ENCODE measurements at regions not wholly inside any gene's neighbourhood (a gene's known extent, or its start where the extent isn't known, plus 50 kb on each side); places are given as distances from the start of the nearest gene placed in this dataset.

DNA sequence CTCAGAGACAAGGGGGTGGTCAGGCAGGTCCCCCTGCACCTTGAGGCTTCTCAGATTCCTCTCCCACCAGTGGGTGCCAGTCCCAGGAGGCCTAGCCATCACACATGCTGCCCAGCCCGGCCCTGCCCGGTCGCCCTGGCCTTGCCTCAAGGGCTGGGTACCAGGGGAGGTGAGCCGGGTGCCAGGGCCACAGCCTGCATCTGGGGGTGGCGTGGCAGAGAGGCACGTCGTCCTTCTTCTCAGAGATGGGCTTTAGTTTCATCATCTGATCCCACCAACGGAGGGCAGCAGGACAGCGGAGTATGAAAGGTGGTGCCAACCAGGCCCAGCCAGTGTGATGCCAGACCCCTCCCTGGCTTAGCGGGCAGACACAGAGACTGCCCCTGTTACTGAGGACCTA lies 161.7 kb downstream of the TFCP2L1 start:
- no peak for DNase-seq

DNA sequence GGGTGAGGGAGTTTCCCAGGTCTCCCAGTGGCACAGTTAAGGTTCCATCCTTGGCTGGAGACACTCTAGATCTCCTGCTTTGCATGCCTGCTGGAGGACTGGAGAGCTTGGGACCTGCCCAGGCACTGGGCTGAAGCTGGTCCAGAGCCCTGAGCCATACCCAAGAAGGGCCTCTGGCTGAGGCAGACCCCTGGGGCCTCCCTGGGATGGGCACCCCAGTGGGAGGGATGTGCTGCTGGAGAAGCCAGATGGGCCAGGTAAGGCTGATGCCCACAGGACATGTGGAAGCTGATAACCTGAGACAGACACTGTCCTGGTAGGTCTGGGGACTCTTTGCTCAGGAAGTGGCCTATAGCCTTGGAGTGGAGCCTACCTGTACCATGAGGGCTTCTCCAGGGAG lies 160.7 kb downstream of the TFCP2L1 start:
- no peak for DNase-seq

DNA sequence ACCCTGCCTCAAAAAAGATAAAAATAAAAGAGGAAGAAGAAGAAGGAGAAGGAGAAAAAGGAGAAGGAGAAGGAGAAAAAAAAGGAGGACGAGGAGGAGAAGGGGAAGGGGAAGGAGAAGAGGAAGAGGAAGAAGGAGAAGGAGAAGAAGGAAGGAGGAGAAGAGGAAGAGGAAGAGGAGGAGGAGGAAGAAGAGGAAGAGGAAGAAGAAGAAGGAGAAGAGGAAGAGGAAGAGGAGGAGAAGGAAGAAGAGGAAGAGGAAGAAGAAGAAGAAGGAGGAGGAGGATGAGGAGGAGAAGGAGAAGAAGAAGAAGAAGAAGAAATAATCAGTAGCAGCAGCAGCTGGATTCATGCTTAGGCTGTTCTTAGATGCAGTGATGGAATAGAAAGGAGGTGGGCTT lies 159.7 kb downstream of the TFCP2L1 start:
- DNase-seq = no peak

DNA sequence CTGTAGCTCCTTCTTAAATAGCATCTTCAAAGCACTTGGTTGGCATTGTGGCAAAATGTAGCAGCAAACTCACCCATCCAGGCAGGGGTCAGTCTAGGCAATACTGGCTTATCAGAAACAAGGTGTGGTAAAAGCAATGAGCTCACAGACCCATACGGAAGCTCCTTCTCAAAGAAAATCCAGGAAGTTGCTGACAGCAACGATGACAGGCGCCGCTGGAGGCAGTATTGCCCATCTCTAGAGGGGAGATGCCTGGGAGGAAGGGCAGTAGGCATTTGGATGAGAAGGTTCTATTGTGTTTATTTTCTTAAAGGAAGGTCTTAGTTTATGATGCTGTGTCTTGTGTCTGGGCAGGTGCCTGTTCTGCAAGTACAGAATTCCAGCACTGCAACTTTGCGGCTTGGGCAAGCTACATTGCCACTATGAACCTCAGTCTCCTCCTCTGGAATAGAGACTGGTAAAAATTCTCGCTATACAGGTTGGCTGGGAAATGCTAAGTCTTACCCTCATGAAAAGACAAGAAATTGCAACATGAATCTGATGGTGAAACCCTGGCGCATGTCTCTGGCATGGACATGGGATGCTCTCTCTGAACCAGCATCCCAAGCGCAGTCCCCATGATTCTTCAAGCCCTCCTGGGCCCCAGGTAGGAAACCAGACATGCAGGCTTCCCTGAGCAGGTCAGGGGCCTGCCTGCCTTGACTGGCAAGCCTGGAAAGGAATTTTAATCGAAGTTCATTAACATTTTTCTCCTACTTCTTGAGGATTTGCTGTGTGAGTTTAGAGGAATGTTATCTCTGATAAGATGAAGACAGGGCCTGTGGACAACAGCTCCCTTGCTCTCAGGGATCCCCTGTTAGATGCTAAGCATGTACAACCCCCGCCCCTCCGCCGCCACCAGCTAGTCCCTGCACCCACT lies 156.0 kb downstream of the TFCP2L1 start:
- DNase-seq = peak in 1 of 2 donors; percentile 30

DNA sequence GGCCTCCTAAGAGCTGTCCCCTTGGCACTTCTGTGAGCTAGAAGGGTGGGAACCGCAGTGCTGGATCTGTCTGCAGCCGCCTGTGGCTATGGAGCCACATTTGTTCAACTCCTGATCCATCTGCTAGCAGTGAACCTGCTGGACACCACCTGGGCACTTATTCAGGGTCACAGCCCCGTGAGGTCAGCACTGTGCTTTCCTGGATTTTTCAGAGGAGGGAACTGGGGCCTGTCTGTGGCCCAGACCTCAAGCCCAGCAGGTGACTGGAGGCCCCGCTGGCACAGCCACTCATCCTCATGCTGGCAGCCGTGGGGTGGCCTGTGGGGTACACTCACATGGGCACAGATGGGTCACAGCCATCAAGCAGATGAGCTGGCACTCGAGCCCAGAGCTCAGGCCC lies 155.3 kb downstream of the TFCP2L1 start:
- DNase-seq = no peak

DNA sequence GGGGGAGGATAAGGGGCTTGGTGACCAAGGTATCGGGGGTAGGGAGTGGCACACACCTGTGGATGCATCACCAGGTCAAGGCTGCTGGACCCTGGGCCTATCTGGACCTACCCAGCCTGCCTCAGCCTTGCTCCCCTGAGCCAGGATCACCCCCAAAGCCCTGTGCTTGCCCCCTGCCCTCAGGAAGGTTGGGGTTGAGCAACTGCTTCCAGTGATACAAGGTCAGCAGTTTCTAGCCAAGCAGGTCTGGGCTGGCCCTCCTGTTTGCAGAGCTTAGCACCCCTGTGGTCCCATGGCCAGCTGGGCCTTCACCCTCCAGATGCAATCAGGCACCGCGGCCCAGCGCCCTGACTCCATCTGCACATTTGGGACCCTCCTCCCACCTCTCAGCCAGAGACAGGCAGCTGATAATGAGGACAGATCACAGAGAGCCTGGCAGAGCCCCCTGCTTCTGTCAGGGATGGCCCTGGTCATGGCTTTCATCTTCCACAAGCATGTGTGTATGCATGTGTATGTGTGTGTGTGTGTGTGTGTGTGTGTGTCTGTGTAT lies 154.6 kb downstream of the TFCP2L1 start:
- no peak for DNase-seq

DNA sequence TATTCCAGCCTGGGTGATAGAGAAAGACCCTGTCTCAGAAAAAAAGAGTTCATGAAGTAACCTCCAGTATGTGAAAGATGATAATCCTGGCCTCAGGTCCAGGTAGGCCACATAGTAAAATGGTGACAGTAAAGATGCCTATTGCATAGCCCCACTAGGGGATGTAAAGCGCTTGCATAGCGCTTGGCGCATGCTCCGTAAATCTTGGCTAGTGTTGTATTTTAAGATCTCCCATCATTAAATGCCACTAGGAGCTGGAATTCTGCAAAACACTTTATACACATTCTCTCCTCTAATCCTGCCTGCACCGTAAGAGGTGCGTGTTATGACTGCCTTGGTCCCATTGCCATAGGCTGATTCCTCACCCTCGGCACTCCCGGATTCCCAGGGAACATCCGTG lies 153.6 kb downstream of the TFCP2L1 start:
- DNase-seq = no peak

DNA sequence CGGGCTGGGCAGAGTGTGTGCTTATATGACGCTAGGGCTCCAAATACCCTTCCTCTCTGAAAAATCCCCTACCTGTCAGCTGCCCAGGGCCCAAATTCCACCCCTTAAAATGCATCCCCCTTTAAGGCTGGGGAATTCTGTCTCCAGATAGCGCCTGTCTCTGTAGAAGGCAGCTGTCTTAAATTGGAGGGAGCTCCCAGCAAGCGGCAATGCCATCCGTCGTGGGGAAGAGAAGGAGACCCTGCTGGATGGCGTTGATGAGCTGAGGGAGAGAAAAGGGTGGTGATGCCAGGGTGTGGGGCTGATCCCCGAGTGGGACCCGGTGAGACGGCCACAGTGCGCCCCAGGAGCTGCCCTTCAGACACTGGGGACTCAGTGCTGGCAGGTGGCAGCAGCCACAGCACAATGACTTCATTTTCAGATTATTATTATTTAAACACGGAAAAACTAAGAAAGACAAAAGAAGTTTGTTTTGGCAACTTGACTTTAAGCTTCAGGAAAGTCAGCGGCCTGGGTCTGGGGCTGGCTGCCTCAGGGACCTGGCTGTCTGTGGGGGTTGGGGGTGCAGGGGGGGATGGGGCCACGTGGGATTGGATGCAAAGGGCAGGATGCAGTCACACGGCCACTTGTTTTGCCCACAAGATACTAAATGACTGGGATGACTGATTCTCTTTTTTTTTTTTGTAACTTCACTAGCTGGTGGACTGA lies 152.8 kb downstream of the TFCP2L1 start:
- DNase-seq = no peak

DNA sequence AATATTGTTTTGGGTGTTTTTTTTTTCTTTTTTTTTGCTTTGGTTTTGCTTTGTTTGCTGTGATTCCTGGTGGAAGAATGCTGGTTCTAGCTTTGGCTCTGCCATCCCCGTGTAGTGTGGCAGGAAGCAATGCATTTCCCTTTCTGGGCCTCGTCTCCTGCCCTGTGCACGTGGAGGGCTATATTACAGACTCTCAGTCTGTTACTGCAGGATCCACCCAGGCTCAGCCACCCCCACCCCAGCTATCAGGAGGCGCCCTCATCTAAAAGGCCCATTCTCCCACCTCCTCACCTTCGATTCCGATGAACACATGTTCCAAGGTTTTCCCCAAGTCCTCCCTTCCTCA lies 152.3 kb downstream of the TFCP2L1 start:
- no peak for DNase-seq

DNA sequence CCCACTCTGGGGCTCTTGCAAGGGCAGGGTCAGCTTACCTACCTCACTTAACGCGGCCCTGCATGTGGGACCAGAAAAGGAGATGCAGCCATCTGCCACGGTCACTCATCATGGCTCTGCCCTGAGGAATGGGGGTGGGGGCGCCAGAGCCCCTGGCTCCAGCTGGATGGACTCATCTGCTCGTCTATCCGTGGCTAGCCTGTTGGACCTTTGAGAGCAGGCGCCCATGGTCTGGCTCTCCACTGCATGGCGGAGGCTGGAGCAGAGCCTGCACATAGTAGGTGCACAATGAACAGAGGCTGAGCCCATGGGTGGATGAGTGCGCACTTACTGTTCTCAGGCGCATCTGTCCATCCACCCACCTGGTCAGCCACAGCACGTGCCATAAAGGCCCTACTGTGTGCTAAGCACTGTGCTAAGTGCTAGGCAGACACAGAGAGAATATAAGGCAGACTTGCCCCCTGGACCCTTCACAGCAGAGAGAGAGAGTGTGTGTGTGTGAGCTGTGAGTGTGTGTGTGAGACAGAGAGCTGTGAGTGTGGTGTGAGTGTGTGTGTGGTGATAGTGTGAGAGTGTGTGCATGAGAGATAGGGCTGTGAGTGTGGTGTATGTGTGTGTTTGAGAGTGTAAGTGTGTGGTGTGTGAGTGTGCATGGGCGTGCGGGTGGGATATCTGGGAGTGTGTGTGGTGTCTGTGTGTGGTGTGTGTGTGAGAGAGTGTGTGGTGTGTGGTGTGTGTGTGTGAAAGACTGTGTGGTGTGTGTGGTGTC lies 151.3 kb downstream of the TFCP2L1 start:
- no peak for DNase-seq

DNA sequence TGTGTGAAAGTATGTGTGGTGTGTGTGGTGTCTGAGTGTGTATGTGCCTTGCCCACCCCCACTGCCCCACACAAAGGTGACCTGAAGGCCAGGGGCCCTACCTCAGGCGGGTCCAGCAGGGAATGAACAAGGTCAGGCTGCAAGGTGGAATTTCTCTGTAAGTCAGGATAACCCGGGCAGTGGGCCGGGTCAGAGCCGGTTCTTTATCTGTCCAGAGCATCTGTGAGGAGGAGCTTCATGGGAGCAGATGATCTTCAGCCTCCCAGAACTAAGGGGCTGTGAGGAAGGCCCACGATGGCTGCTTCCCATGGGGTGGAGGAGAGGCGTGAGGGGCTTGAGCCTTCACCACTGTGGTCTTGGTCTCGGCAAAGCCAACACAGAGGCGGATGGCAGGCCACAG lies 150.3 kb downstream of the TFCP2L1 start:
- DNase-seq = no peak

DNA sequence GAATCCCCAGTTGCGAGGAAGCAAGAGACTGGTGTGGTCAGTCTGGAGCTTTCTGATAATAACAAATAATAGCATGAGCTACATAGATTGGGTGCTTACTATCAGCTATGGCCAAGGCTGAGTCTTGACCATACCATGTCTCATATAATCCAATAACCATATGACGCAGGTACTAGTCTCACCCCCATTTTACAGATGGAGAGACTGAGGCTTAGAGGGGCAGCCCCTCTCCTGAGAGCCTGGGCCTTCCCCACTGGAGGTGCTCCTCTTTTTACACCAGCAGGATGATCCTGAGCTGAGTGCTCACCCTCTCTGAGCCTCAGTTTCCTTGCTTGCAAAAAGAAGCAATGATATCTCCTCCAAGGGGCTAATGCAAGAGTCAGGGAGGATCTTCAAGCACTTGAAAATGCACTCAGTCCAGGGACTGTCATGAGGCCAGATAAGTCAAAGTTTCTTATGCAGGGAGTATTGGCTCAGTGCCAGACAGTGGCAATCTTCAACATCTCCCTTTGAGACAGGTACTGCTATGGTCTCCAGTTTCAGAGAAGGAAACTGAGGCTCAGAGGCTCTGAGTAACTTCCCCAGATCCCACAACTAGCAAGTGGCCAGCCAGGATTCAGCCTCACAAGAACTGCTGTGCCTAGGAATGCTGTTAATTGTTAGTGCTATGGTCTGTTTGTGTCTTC lies 149.7 kb downstream of the TFCP2L1 start:
- DNase-seq = no peak

DNA sequence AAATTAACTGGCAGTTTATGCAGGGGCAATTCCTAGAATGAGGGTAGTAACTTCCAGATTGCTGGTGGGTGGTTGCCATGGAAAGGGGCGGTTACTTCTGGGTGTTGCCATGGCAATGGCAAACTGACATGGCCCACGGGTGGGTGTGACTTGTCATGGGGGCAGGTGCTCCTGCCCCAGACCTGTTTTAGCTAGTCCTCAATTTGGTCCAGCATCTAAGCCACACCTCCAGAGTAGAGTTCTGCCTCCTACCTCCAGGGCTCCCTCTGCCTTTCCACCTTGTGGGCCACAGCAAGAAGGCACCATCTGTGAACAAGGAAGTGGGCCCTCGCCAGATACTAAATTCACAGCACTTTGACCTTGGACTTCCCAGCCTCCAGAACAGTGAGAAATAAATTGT lies 148.7 kb downstream of the TFCP2L1 start:
- no peak for DNase-seq

DNA sequence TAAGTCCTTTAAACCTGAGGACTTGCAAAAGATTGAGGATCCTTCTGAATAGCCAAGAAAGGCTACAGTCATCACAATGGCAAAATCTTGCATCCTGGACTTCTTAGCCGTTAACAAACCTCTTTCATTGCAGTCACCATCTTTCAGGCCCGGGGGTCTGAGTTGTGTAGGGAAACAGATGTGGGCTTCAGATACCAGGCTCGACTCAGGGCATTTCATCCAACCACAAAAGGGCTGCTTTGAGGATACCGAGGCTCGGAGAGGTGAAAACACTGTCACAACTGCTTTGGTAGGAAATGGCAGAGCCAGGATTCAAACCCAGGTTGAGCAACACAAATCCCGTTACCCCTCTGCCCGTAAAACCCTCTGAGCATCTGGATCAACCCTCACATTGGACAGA lies 147.4 kb downstream of the TFCP2L1 start:
- no peak for DNase-seq

DNA sequence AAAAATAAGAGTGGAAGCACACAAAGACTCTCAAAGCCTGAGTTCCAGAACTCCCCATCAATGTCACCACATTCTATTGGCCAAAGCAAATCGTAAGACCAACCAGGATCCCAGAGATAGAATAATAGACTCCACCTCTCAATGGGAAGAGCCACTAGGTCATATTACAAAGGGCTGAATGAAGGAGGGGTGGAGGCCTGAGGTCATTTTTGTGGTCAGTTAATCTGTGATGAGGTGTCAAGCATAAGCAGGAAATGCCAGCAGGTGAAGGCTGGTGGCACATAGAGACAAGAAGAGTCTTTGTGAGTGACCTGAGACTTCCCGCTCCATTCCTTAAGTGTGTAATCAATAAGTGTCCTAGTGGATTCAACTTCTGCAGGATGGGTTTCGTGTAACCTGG lies 144.3 kb downstream of the TFCP2L1 start:
- no peak for DNase-seq

DNA sequence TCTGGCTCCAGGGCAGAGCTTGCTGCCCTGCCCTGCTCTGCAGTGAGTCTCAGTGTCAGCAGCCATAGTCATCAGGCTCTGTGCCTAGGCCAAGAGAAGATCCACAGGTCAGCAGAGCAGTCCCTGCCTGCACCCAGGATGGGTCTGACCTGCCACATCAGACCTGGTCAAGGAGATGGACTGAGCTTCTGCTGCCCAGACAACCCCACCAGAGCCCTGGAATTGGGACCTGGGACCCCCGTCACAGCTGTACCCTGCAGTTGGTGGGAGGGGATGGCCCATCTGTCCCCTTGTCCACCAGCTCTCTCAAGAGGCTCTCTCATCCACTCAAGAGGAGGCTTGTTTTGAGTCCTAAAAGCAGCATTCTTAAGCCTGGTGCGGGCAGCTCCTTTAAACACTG lies 142.6 kb downstream of the TFCP2L1 start:
- no peak for DNase-seq

DNA sequence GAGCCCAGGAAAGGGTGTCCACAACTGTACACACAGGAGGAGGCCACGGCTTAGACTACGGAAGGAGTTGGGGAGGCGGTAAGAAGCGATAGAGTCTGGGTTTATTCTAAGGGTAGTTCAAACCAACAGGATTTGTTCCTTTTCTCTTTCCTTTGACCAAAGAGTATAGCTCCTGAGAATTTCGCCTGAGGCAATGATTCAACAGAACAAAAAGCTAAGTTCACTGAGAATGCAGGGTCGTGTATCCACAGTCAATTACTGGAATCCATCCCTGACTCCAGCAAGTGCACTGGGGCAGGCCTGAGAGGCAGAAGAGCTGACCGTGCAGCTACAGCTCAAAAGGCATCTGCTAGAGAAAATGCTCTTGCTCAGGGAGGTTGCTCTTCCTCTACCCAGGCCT lies 140.9 kb downstream of the TFCP2L1 start:
- no peak for DNase-seq

DNA sequence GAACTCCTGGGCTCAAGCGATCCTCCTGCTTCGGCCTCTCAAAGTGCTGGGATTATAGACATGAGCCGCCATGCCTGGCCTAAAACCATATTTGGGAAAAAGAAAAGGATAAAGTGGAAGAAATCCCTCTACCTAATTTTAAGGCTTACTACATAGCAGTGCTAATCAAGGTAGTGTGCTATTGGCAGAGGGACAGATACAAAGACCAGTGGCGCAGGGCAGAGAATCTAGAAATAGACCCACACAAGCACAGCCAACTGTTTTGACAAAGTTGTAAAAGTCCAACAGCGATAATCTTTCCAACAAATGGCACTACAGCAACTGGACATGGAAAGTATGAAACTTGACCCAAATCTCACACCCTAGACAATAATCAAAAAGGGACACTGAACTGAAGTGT lies 138.4 kb downstream of the TFCP2L1 start:
- DNase-seq = no peak

DNA sequence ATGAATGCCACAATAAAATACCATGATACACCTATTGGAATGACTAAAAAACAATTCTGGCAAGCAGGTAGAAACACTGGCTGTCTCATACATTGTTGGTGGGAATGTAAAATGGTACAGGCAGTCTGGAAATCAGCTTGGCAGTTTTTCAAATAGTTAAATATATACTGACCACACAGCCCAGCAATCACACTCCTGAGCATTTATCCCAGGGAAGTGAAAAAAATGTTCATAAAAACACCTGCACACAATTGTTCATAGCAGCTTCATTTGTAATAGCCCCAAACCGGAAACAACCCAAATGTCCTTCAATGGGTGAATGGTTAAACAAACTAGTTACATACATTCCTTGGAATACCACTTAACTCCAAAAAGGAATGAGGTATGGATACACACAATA lies 137.2 kb downstream of the TFCP2L1 start:
- DNase-seq = no peak

DNA sequence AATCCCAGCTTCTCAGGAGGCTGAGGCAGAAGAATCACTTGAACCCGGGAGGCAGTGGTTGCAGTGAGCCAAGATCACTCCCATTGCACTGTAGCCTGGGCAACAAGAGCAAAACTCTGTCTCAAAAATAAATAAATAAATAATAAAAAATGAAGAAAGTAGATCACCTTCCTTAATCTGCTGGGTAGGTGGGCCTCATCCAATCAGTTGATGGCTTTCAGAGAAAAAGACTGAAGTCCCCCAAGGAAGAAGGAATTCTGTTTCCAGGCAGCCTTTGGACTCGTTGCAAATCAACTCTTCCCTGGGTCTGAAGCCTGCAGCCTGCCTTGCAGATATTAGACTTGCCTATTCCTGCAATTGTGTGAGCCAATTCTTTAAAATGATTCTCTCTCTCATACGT lies 136.5 kb downstream of the TFCP2L1 start:
- no peak for DNase-seq

DNA sequence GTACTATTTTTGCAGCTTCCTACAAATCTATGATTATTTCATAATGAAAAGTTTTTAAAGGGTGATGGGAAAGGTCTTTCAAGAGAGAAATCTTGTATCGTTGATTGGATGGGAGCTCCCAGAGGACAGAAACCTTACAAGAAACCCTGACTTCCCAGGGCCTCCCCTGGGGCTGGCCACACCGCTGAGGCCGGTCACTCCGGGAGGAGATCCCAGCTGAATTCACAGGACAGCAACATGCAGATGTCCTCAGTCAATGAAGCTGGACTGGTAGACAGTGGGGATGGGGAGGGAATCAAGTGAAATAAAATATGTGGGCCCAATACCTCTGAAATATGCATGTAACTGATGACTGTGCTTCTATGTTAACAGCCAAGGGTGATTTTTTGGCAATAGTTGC lies 135.6 kb downstream of the TFCP2L1 start:
- DNase-seq = no peak

DNA sequence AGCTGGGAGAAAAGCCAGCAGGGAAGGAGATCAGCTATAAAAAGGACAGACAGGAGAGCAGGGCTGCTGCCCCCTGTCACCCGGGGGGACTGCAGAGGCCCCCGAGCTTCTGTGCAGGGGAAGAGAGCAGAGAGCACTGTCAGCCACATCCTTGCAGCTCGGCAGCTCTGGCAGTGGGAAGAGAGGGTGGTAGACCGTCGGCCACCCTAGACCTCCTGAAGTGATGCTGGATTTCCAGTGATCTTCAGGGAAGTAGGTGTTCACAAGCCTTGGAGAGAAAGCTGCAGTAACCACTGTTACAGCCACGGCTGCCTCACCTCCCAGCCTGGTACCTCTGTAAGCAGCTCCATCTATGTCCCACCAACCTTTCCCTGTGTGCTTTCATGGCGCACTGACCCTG lies 134.9 kb downstream of the TFCP2L1 start:
- no peak for DNase-seq

DNA sequence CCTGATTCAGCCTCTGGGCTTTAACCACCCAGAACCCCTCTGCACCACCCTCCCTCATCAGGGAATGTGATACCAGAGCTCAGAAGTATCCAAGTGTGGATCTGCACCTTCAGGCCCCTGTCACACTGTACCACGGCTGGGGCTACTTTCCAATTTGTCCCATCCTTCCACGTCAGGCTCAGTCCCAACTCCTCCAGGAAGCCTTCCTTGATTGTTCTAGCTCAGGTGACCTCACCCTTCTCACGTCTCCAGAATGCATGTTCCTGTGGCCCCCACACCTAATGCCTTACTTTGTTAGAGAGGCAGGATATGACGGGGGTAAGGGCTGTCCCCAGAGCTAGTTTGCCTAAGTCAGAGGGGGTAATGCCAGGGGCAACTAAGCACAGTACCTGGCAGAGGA lies 134.3 kb downstream of the TFCP2L1 start:
- DNase-seq = no peak

Data from CD4-positive, alpha-beta T cell treated with Interleukin-4 for 1 hour (primary cell).